Cardiac fibroblast (primary cell): ENCODE measurements at regions not wholly inside any gene's neighbourhood (a gene's known extent, or its start where the extent isn't known, plus 50 kb on each side); places are given as distances from the start of the nearest gene placed in this dataset.
"Not testable (repeated sequence)": the region's sequence is repeated elsewhere in the genome, so short reads cannot be mapped to it uniquely, and the experiment has no call there.

Experiments used
- DNase-seq, 2 donors: peaks; one replicate each; pipeline versions ENCODE4 v3.0.0 to v3.0.0-alpha.2; 2010; ENCODE audit warnings: low read depth in 2 of 2
- H3K4me3 ChIP-seq, 2 donors: replicated peaks in 1 of 2; 1 replicate in 1 of 2; 2 replicates in 1 of 2; pipeline ENCODE4 v1.5.1; 2011; ENCODE audit warnings: low read depth in 2 of 2, low read length in 2 of 2, mild to moderate bottlenecking in 2 of 2, moderate library complexity in 1 of 2
- TF ChIP-seq, protein P1 (sequence below): IDR thresholded peaks from one replicate; pipeline ENCODE4 v1.5.1; 2011; ENCODE audit warnings: low read depth, mild to moderate bottlenecking, low read length, inconsistent platforms

DNA sequence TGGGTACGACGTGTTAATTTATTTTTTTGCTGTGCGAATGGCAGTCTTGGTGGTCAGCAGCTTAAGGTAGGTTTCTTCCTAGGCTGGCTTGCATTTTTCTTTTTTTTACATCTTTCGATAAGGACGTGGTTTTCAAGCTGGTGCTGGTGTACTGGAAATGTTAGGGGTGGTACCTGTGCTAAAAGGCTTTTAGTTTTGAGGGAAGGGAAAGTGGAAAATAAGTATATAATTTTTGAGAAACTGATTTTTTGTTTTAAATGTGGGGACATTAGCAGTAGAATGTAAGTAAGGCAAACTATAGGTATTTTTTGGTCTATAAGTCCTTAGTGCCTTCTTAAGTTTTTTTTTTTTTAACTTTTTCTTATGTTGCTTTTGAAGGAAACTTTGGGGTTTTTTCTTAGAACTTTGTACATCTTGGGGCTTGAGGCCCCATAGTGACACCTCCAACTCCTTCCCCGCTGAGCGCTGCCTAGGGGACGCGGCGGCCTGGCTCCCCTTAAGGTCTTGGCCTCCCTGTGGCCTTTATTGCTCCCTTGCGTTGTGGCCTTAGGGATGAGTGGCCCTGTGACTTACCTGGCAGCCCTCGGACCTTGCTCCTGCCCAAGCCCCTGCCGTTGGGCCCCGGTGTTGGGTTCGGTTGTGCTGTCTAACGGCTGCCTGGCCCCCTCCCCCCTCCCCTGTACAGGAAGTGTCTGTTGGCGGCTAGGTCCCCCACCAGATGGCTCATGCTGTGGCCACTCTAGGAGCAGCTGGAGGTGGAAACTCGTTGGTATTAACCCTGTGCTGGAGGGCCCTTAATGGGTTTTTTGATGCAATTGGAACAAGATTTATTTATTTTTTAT, 88.0 kb upstream of the RPRML start:
- H3K4me3 ChIP-seq = peak overlapping the region; percentile 90 to 95
- TF ChIP-seq, protein P1, sequence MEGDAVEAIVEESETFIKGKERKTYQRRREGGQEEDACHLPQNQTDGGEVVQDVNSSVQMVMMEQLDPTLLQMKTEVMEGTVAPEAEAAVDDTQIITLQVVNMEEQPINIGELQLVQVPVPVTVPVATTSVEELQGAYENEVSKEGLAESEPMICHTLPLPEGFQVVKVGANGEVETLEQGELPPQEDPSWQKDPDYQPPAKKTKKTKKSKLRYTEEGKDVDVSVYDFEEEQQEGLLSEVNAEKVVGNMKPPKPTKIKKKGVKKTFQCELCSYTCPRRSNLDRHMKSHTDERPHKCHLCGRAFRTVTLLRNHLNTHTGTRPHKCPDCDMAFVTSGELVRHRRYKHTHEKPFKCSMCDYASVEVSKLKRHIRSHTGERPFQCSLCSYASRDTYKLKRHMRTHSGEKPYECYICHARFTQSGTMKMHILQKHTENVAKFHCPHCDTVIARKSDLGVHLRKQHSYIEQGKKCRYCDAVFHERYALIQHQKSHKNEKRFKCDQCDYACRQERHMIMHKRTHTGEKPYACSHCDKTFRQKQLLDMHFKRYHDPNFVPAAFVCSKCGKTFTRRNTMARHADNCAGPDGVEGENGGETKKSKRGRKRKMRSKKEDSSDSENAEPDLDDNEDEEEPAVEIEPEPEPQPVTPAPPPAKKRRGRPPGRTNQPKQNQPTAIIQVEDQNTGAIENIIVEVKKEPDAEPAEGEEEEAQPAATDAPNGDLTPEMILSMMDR = no peak
- DNase-seq = peak; percentile 94 to 95

DNA sequence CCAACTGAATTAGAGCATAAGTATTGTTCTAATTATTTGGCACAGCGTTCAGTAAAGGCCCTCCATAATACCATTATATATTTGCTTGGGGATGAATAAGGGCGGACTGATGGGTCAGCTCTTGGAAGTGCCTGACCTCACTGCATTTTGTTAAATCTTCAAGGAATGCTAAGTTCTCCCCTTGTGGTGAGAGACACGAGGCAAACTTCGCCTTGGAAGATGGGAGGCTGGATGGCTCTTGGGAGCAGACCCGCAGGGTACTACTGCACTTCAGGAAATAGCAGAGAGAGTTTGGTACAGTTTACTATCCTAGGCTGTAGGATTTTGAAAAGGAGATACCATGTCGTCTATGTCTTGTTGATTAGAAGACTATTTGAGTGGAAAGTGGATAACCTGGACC, 87.0 kb upstream of the RPRML start:
- DNase-seq = peak; percentile 3 to 9
- TF ChIP-seq, protein P1 = no peak
- no peak overlapping the region for H3K4me3 ChIP-seq

DNA sequence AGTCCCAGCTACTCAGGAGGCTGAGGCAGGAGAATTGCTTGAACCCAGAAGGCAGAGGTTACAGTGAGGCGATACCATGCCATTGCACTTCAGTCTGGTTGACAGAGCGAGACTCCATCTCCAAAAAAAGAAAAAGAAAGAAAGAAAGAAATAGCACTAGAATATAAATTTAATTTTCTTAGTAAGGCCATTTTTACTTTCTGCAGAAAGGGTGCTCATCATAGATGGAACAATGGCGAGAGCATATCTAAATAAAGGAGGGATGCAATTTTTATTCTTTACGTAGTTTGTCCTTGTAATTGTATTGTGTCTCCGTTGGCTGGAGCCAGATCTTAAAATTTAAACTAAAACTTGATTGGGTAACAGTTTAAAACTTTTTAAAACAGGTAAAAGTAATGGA, 85.6 kb upstream of the RPRML start:
- TF ChIP-seq, protein P1 = no peak
- no peak overlapping the region for H3K4me3 ChIP-seq
- no peak for DNase-seq

DNA sequence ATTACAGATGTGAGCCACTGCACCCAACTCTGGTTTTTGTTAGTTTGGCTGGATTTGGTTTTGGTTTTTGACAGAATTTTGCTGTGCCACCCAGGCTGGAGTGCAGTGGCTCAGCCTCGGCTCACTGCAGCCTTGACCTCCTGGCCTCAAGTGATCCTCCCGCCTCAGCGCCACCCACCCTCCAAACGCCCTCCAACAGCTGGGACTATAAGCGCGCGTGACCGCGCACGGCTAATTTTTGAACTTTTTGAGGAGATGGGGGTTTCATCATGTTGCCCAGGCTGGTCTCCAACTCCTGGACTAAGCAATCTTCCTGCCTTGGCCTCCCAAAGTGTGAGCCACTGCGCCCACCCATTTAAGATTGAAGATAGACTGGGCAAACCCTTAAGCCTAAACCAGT, 84.4 kb upstream of the RPRML start:
- TF ChIP-seq, protein P1 = no peak
- DNase-seq = no peak
- no peak overlapping the region for H3K4me3 ChIP-seq

DNA sequence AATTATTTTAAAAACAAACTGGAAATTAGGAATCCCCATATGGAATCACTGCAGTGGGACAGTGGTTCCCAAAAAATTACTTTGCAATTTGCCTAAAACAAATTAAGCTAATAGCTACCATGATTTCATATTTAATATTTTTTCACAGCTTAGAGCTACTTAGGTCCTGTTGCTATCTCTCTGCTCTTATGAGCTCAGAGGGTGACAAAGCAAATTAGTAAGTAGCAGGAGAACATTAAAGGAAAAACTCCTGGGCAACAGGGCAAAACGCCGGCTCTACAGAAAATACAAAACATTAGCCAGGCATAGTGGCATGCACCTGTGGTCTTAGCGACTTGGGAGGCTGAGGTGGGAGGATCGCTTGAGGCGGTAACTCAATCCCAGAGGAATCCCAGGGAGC, 83.8 kb upstream of the RPRML start:
- DNase-seq, H3K4me3 ChIP-seq: not testable (repeated sequence)

DNA sequence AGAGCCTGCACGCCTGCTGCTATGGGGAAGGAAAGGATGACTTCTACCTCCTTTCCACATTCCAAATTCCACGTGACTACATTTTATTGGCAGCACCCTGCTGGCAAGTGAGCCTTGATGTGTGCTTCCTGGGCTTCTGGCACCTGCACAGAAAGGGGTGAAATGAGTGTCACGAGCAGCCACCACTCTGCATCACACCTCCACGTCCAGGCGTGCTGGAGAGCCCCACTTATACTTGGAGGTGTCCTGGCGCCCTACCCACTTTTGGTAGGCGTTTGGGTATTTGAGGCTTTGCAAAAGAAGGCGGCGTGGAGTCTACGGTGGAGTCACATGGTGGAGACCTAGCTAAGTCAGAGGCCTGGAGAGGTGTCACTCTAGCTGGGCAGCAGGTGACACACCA, 81.0 kb upstream of the RPRML start:
- DNase-seq, H3K4me3 ChIP-seq: not testable (repeated sequence)

DNA sequence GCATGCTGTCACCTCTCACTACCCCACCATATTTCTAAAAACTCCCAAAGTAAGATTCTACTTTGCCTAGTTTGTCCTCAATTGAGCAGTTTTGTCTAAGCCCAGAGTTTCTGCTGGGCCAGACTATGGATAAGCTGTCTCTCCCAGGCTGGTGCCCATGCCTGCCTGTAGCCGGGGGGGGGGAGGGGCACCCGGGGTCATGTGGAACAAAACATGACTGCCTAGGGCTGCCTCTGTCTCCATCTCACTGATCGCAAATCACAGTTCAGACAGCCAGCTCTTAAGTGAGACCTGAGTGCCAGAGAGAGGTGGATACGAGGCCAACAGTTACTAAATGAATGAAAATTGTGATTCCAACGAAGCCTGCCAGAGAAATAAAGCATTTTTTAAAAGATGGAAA, 78.8 kb upstream of the RPRML start:
- H3K4me3 ChIP-seq = no peak overlapping the region
- no peak for DNase-seq
- TF ChIP-seq, protein P1 = no peak

DNA sequence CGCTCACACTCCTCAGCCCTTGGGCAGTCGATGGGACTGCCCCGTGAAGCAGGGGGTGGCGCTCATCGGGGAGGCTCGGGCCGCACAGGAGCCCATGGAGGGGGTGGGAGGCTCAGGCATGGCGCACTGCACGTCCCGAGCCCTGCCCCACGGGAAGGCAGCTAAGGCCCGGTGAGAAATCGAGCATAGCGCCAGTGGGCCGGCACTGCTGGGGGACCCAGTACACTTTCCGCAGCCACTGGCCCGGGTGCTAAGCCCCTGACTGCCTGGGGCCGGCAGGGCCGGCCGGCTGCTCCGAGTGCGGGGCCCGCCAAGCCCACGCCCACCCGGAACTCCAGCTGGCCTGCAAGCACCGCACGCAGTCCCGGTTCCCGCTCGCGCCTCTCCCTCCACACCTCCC, 78.2 kb upstream of the RPRML start:
- not testable (repeated sequence) for H3K4me3 ChIP-seq

DNA sequence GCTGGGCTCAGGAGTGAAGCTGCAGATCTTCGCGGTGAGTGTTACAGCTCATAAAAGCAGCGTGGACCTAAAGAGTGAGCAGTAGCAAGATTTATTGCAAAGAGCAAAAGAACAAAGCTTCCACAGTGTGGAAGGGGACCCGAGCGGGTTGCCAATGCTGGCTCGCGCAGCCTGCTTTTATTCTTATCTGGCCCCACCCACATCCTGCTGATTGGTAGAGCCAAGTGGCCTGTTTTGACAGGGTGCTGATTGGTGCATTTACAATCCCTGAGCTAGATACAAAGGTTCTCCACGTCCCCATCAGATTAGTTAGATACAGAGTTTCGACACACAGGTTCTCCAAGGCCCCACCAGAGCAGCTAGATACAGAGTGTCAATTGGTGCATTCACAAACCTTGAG, 77.6 kb upstream of the RPRML start:
- not testable (repeated sequence) for H3K4me3 ChIP-seq, DNase-seq

More for the DNA sequence above, 78.2 kb upstream of the RPRML start:
- DNase-seq = not testable (repeated sequence)
